HUES6 (cell line): ENCODE measurements at regions not wholly inside any gene's neighbourhood (a gene's known extent, or its start where the extent isn't known, plus 50 kb on each side); places are given as distances from the start of the nearest gene placed in this dataset.

Experiments used
- H3K27ac ChIP-seq: 2 replicates; pipeline ENCODE4 v1.7.0; 2013; ENCODE audit warnings: low read depth, mild to moderate bottlenecking, low read length, inconsistent platforms
- H3K27me3 ChIP-seq: 2 replicates; pipeline ENCODE4 v1.6.1; 2013; ENCODE audit warnings: low read length; ENCODE audit not compliant: control insufficient read depth, insufficient read depth
- H3K36me3 ChIP-seq: 2 replicates; pipeline ENCODE4 v1.6.1; 2013; ENCODE audit warnings: low read length; ENCODE audit not compliant: control insufficient read depth, insufficient read depth
- H3K4me1 ChIP-seq: 2 replicates; pipeline ENCODE4 v1.6.1; 2013; ENCODE audit warnings: low read length; ENCODE audit not compliant: control insufficient read depth, insufficient read depth
- H3K4me3 ChIP-seq: 2 replicates; pipeline ENCODE4 v1.5.1; 2013; ENCODE audit warnings: low read depth, low read length
- H3K9ac ChIP-seq: one replicate; pipeline ENCODE4 v1.6.1; 2013; ENCODE audit warnings: mild to moderate bottlenecking, low read length
- H3K9me3 ChIP-seq: 2 replicates; pipeline ENCODE4 v1.6.1; 2013; ENCODE audit warnings: low read depth, low read length; ENCODE audit not compliant: control insufficient read depth, insufficient read depth

DNA sequence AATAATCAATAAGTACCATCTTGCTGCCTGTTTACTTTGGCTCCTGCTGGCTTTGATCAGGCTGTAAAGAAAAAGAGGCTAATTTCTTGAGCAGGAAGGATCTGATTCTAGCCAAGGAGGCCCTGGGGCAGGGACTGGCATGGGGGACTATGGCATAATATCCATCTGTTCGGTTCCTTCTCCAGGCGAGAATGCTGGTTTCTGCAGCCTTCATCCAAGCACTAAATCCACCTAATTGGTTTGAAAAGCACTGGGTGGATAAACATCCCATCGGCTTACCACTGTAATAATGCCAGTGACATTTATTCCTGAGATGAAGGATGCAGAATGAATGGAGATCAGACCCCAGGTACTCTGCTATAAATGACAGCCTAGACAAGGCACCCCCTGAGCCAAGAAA lies 180.0 kb upstream of the ASIC2 start:
- H3K9ac ChIP-seq = no peak overlapping the region
- H3K9me3 ChIP-seq = no peaks in the 10 kb centered on the region
- H3K27ac ChIP-seq = no peak overlapping the region
- H3K36me3 ChIP-seq = no peaks in the 10 kb centered on the region
- H3K4me3 ChIP-seq = no peak overlapping the region
- H3K4me1 ChIP-seq = peaks cover 6% of the 10 kb centered on the region; the same call in 1 of the 2 replicates
- no peaks in the 10 kb centered on the region for H3K27me3 ChIP-seq

DNA sequence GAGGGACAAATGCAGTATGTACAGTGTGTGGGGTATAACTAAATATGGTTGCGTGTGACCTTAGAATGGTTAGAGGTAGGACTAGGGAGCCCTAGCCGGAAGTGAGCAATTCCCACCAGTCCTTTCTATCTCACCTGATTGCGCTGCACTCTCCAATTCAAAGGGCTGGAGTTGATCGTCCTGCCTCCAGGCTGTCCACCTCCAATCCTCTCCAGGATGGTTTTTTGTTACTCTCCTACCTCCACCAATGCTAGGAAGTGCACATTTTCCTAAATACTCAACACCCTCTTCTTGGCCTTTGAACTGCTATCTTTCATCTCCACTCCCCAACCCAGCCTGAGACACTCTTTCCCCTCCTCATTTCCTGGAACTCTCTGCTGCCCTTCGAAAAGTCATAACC lies 181.7 kb upstream of the ASIC2 start:
- no peak overlapping the region for H3K4me3 ChIP-seq
- peaks cover 6% of the 10 kb centered on the region; the same call in 1 of the 2 replicates for H3K4me1 ChIP-seq
- no peaks in the 10 kb centered on the region for H3K27me3 ChIP-seq
- H3K27ac ChIP-seq = no peak overlapping the region
- H3K9ac ChIP-seq = no peak overlapping the region
- no peaks in the 10 kb centered on the region for H3K36me3 ChIP-seq
- no peaks in the 10 kb centered on the region for H3K9me3 ChIP-seq

DNA sequence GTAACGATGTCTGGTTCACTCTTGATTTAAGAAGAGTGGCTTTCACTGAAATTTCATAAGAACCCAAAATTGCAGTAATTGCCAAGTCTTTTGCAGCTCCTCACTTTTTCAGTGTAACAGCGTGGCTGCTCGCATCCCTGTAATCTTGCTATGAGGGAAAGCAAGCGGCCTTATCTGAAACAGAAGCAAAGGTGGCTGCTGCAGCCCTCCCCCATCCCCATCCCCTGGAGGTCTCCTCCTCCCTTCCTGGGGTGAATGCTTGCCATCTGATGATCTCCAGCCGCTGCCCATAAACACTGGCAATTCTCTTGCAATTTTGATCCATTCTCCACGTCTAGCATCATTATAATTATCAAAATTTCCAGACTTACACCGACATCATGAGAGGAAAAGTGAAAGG lies 182.5 kb upstream of the ASIC2 start:
- H3K4me3 ChIP-seq = no peak overlapping the region
- H3K27ac ChIP-seq = no peak overlapping the region

DNA sequence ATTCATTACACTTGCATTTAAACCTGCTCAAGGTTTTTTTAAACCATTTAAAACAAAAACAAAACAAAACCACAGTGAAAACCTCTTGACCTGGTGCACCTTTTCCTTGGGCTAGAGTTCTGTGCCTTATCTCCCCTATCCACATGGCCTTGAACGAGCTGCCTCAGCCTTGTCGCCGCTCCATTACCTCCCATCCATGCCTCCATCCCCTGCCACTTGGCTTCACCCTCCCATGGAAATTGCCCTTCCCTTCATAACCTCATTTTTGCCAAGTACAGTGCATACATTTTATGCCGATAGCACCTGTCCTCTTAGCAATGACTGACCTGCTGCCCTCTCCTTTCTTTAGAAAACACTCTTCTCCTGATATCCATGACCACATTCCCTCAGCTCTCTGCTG lies 188.6 kb upstream of the ASIC2 start:
- H3K9me3 ChIP-seq = no peaks in the 10 kb centered on the region
- H3K4me3 ChIP-seq = no peak overlapping the region
- H3K27ac ChIP-seq = no peak overlapping the region

More for the DNA sequence above, 182.5 kb upstream of the ASIC2 start:
- H3K36me3 ChIP-seq = no peaks in the 10 kb centered on the region
- no peak overlapping the region for H3K9ac ChIP-seq
- H3K4me1 ChIP-seq = peaks cover 6% of the 10 kb centered on the region; the same call in 1 of the 2 replicates
- no peaks in the 10 kb centered on the region for H3K27me3 ChIP-seq
- H3K9me3 ChIP-seq = no peaks in the 10 kb centered on the region

DNA sequence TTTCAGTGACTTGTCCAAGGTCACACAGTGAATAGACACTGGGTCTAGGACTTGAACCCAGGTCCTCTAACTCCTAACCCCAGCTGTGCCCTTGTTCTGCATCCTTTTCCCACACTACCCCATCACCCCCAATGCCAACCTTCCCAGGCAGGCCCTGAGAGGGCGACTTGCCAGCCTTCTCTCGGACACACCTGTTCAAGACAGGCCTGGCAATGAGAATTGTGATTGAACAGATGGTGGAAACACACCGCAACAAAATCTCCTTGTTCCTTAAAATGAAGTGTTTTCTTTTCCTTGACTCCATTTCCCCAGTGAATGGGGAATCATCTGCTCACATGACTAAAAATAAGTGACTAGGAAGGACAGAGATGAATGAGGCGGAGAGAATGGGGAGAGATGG lies 189.5 kb upstream of the ASIC2 start:
- no peak overlapping the region for H3K4me3 ChIP-seq
- H3K27me3 ChIP-seq = no peaks in the 10 kb centered on the region; the same call in 1 of the 2 replicates
- H3K4me1 ChIP-seq = no peaks in the 10 kb centered on the region
- no peaks in the 10 kb centered on the region for H3K9me3 ChIP-seq
- no peak overlapping the region for H3K27ac ChIP-seq
- no peak overlapping the region for H3K9ac ChIP-seq
- no peaks in the 10 kb centered on the region for H3K36me3 ChIP-seq

More for the DNA sequence above, 188.6 kb upstream of the ASIC2 start:
- Histone ChIP-seq H3K36me3 (no peaks in the 10 kb centered on the region), H3K27me3 (no peaks in the 10 kb centered on the region; the same call in 1 of the 2 replicates), H3K4me1 (no peaks in the 10 kb centered on the region), H3K9ac (no peak overlapping the region)

DNA sequence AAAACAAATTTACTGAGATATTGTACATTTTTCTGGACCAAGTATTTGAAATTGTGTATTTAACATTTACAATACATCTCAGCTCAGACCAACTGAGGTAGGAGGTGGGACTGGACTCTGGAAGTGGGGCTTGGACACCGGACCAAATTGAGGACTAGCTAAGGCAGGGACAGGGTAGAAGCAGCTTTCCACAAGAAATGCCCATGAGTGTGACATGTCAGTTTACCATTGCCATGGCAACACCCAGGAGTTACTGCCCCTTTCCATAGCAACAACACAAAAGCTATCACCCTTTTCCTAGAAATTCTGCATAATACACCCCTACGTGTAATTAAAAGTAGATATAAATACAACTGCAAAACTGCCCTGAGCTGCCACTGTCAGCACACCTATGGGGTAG lies 191.5 kb upstream of the ASIC2 start:
- no peak overlapping the region for H3K27ac ChIP-seq
- H3K4me1 ChIP-seq = no peaks in the 10 kb centered on the region
- no peaks in the 10 kb centered on the region for H3K36me3 ChIP-seq
- no peak overlapping the region for H3K9ac ChIP-seq
- no peaks in the 10 kb centered on the region; the same call in 1 of the 2 replicates for H3K27me3 ChIP-seq
- H3K4me3 ChIP-seq = no peak overlapping the region
- no peaks in the 10 kb centered on the region for H3K9me3 ChIP-seq

DNA sequence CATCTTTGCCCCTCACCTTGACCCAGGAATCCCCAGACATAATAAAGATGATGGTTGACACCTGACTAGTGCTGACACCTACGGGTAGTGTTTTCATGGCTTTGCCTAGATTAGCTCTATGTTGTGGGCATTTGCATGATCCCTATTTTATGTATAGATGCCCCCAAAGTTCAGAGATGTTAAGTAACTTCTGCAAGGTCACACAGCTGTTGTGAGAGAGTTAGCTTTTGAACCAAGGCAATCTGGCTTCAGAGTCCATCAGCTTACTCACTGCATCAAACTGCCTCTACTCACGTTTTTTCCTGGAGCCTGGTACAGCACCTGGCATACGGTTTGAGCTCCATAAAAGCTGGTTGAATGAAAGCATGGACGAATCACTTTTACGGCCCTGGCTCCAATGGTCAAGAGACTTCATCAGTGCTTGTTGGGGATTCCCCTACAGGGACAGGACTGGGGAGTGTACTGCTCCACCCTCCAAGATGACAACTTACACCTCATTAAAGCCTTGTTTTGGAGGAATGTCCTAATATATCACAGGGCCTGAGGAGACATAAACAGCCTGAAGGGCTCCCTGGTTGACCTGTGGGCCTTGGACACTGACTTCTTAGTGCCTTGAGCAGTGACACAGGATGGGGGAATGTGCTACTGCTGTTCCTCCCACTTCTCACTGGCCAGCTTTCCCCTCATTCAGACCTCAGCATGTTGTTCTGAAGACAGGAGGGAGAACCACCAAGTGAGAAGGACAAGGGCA lies 193.2 kb upstream of the ASIC2 start:
- no peaks in the 10 kb centered on the region for H3K27me3 ChIP-seq
- no peak overlapping the region for H3K27ac ChIP-seq
- no peak overlapping the region for H3K9ac ChIP-seq
- H3K4me3 ChIP-seq = no peak overlapping the region
- no peaks in the 10 kb centered on the region for H3K36me3 ChIP-seq
- no peaks in the 10 kb centered on the region for H3K9me3 ChIP-seq
- H3K4me1 ChIP-seq = no peaks in the 10 kb centered on the region

DNA sequence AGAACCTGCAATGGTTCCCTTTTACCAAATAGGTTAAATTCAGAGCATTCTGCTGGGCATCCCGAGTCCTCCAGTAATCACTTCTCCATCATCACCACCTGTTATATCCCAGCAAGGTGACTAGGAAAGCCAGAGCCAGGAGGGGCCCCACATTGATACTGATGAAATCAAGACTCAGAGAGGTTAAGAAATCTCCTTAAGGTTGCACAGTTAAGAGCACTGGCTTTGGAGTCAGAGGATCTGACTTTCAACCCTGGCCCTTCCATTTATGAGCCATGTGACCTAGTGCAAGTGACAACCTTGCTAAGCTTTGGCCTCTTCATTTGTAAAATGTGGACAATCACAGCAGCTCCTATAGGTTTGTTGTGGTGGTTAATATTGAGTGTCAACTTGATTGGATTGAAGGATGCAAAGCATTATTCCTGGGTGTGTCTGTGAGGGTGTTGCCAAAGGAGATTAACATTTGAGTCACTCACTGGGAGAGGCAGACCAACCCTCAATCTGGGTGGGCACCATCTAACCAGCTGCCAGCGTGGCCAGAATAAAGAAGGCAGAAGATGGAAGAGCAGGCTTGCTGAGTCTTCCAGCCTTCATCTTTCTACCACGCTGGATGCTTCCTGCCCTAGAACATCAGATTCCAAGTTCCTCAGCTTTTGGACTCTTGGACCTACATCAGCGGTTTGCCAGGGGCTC lies 194.2 kb upstream of the ASIC2 start:
- H3K4me1 ChIP-seq = no peaks in the 10 kb centered on the region
- H3K27me3 ChIP-seq = no peaks in the 10 kb centered on the region
- no peaks in the 10 kb centered on the region for H3K9me3 ChIP-seq
- H3K36me3 ChIP-seq = no peaks in the 10 kb centered on the region
- H3K27ac ChIP-seq = no peak overlapping the region
- H3K9ac ChIP-seq = no peak overlapping the region
- H3K4me3 ChIP-seq = no peak overlapping the region

DNA sequence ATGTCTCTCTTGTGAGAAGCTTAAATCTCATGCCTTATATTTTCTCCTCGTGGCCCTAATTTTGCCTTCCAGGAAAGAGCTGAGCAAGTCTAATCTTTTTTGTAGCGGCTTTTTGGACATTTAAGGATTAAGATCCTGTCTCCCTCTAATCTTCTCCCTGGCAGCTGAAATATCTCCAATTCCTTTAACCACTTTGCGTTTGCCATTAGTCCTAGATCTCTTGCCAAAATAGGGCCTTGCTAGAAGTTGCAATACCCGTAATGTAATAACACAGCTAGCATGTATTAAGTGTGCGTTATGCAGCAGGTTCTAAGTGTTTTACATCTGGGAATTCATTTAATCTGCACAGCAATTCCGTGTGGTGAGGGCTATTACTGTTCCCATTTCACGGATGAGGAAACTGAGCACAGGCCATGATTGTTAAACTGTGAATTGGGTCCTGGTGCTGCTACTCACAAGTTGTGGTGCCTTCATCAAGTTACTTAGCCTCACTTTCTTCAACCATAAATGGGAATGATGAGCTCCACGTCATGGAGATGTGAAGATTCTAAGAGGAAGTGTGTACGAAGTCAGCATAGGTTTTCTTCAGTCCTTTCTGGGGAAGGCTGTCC lies 198.9 kb upstream of the ASIC2 start:
- Histone ChIP-seq H3K27me3 (no peaks in the 10 kb centered on the region), H3K4me1 (no peaks in the 10 kb centered on the region), H3K9me3 (no peaks in the 10 kb centered on the region), H3K9ac (no peak overlapping the region), H3K27ac (no peak overlapping the region), H3K36me3 (no peaks in the 10 kb centered on the region), H3K4me3 (no peak overlapping the region)

DNA sequence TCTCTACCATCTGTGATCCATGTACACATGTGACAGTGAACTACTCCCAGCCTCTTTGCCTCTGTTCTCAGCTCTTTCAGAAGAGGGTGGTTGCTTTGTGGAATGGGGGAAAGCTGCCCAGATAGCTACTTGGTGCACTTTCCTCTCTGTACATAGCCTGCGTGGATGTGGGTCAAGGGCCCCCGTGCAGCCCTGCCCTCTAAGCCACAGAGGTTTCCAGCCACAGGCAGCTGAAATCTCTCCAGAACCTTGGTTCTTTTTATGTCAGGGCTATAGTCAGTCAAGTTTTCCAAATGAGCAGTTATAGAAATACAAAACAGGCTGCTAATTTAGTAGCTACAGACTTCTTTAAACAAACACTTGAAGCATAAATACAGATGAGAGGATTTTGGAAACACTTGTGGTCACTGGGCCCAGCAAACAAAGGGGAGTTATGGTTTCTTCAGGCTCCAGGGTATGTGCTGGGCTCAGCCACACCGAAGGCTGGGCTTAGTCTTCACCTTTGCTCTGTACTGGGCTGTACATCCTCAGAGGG lies 199.7 kb upstream of the ASIC2 start:
- Histone ChIP-seq H3K4me1 (no peaks in the 10 kb centered on the region), H3K9ac (no peak overlapping the region), H3K27ac (no peak overlapping the region), H3K4me3 (no peak overlapping the region), H3K27me3 (no peaks in the 10 kb centered on the region), H3K36me3 (no peaks in the 10 kb centered on the region), H3K9me3 (no peaks in the 10 kb centered on the region)

DNA sequence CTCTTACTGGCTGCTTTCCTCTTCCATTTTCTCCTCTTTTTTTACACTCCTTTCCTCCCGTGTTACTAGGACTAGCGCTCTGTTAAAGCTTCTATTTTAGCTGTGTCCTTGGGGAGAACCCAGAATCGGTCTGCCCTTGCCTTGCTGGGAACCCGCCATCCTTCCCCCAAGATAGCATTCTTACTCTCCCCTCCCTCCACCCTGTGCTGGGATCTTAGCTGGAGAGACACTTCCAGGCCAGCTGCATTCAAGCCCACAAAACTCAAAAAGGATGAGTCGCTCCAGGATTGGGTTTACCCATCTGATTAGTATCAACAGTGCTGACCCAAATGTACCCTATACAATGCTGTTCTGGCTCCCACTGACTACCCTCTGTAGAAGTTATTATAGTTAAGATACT lies 200.5 kb upstream of the ASIC2 start:
- H3K36me3 ChIP-seq = no peaks in the 10 kb centered on the region
- no peaks in the 10 kb centered on the region for H3K9me3 ChIP-seq
- H3K4me1 ChIP-seq = no peaks in the 10 kb centered on the region
- H3K4me3 ChIP-seq = no peak overlapping the region
- no peak overlapping the region for H3K27ac ChIP-seq
- no peak overlapping the region for H3K9ac ChIP-seq
- no peaks in the 10 kb centered on the region for H3K27me3 ChIP-seq
